ENCODE measurements at regions not wholly inside any gene's neighbourhood (a gene's known extent, or its start where the extent isn't known, plus 50 kb on each side); places are given as distances from the start of the nearest gene placed in this dataset.

GRCh38 chr13:105762096-105762495 is 773.4 kb downstream of the EFNB2 start:
- H2BK20ac ChIP-seq (ENCODE audit: low read length) = no peak overlapping the region
- H3K4me1 ChIP-seq (replicated peaks in 1 of 4; ENCODE audit: control insufficient read depth in 3 of 4, insufficient read depth in 4 of 4, low read length in 3 of 4) = no peaks in the 10 kb centered on the region
- H3K23me2 ChIP-seq (ENCODE audit: low read depth, low read length) = no peaks in the 10 kb centered on the region
- H3K14ac ChIP-seq (ENCODE audit: insufficient read length) = no peak overlapping the region
- H2BK5ac ChIP-seq (ENCODE audit: low read depth, low read length) = no peak overlapping the region
- H3K23ac ChIP-seq (ENCODE audit: insufficient read length) = no peak overlapping the region
- no peak overlapping the region for H3K4me2 ChIP-seq (ENCODE audit: insufficient read depth in 1 of 2, low read depth in 2 of 2, low read length in 2 of 2)
- ChIA-PET CTCF (ENCODE audit: partially characterized antibody) (no interaction called here), POLR2A (ENCODE audit: partially characterized antibody) (no interaction called here)
- no peaks in the 10 kb centered on the region for H3K36me3 ChIP-seq (ENCODE audit: control insufficient read depth in 2 of 4, insufficient read depth in 4 of 4, low read length in 3 of 4)
- no peak overlapping the region for H2AFZ ChIP-seq (ENCODE audit: low read length)
- no peaks in the 10 kb centered on the region for H3K79me1 ChIP-seq (ENCODE audit: low read depth, low read length)
- FAIRE-seq = no peak
- H4K91ac ChIP-seq (replicated peaks; ENCODE audit: insufficient read length, low read length) = no peak overlapping the region
- no peak overlapping the region for H4K8ac ChIP-seq (ENCODE audit: extremely low read depth, insufficient read depth, low read length)
- H3K56ac ChIP-seq (replicated peaks; ENCODE audit: insufficient read length, low read depth, low read length) = no peak overlapping the region
- H3K4ac ChIP-seq (replicated peaks; ENCODE audit: insufficient read length, low read depth, low read length) = no peak overlapping the region
- 90% methylated on average over 4 of the region's 4 CpGs; no CpG with 5 or more reads in 1 of the 2 experiments for WGBS, 2 experiments (ENCODE audit: extremely low coverage in 1 of 2, insufficient coverage in 1 of 2, insufficient read length in 1 of 2, insufficient replicate concordance in 2 of 2, low coverage in 1 of 2, low lambda C conversion rate in 2 of 2, missing lambda C conversion rate in 1 of 2)
- no peak overlapping the region for H2BK120ac ChIP-seq (replicated peaks; ENCODE audit: low read depth, low read length)
- H4K5ac ChIP-seq (ENCODE audit: insufficient read length, low read depth, low read length) = no peak overlapping the region
- H3K9me3 ChIP-seq (ENCODE audit: insufficient read depth in 2 of 2, low read depth in 1 of 2, low read length in 1 of 2) = no peaks in the 10 kb centered on the region
- no peaks in the 10 kb centered on the region for H3K27me3 ChIP-seq (replicated peaks in 1 of 4; ENCODE audit: control insufficient read depth in 3 of 4, extremely low read depth in 1 of 4, insufficient read depth in 3 of 4, low read length in 3 of 4)
- TF ChIP-seq POLR2A (IDR thresholded peaks at IDR 0.05; ENCODE audit: control extremely low read depth in 1 of 2, low read depth in 2 of 2, low read length in 2 of 2) (no peak), E2F6 (IDR thresholded peaks at IDR 0.05) (no peak), GTF2F1 (IDR thresholded peaks at IDR 0.05; ENCODE audit: borderline replicate concordance, low read depth, low read length) (no peak), POLR2AphosphoS5 (IDR thresholded peaks at IDR 0.05; ENCODE audit: low read depth, low read length) (no peak), BACH1 (IDR thresholded peaks at IDR 0.05; ENCODE audit: low read length) (no peak), EGR1 (IDR thresholded peaks at IDR 0.05; ENCODE audit: borderline replicate concordance, low read depth, low read length) (no peak), TBP (IDR thresholded peaks at IDR 0.05; ENCODE audit: low read depth, low read length) (no peak)
- no peak overlapping the region for H2BK12ac ChIP-seq (ENCODE audit: low read depth, low read length)
- no peak overlapping the region for H3K4me3 ChIP-seq (ENCODE audit: extremely low read depth in 1 of 4, insufficient read depth in 2 of 4, low read depth in 3 of 4, low read length in 4 of 4)
- no peak overlapping the region for H3K27ac ChIP-seq (ENCODE audit: low read depth, low read length)
- no peak overlapping the region for H2BK15ac ChIP-seq (ENCODE audit: low read length)
- H3K18ac ChIP-seq (ENCODE audit: extremely low read depth, low read length) = no peak overlapping the region
- no peaks in the 10 kb centered on the region for H3K79me2 ChIP-seq (ENCODE audit: control insufficient read depth in 1 of 2, insufficient read depth in 2 of 2, low read length in 2 of 2)
- H4K20me1 ChIP-seq (replicated peaks in 1 of 2; ENCODE audit: control insufficient read depth in 1 of 2, insufficient read depth in 2 of 2, low read length in 2 of 2) = no peaks in the 10 kb centered on the region
- no peak for DNase-seq (ENCODE audit: low read depth in 1 of 2, low spot score in 2 of 2)
- no peak overlapping the region for H2AK5ac ChIP-seq (ENCODE audit: low read depth, low read length)
- H3K9ac ChIP-seq (replicated peaks in 1 of 4; ENCODE audit: extremely low read depth in 1 of 4, low read depth in 3 of 4, low read length in 3 of 4) = no peak overlapping the region
